Activated T-cell treated with anti-CD3 and anti-CD28 coated beads for 24 hours (primary cell): ENCODE measurements at regions not wholly inside any gene's neighbourhood (a gene's known extent, or its start where the extent isn't known, plus 50 kb on each side); places are given as distances from the start of the nearest gene placed in this dataset.
"Not testable (repeated sequence)": the region's sequence is repeated elsewhere in the genome, so short reads cannot be mapped to it uniquely, and the experiment has no call there.

Experiments used
- DNase-seq: peaks from one replicate; pipeline ENCODE4 v3.0.0-alpha.2; 2020; ENCODE audit warnings: low read depth

- DNase-seq: not testable (repeated sequence)
These were observed 185.9 kb upstream of the IRF2BP2 start for GRCh38 chr1:234795711-234796437.

DNA sequence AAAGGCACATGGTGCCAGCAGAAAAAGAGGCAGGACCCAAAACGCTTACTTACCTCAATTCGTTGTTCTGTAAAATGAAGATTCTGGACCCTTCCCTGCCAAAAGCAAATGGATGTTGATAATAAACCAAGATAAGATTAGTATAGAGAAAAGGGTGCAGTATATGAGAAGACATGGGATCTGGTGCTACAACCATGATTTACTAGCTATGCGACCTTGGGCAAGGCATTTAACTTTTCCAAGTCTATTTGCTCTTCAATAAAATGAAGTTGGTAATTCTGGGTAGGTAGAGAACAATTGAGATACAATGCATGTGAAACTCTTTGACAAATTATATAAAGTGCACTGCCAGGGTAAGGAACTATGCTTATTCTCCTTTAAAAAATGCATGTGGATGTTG, 185.0 kb upstream of the IRF2BP2 start:
- DNase-seq: not testable (repeated sequence)

DNA sequence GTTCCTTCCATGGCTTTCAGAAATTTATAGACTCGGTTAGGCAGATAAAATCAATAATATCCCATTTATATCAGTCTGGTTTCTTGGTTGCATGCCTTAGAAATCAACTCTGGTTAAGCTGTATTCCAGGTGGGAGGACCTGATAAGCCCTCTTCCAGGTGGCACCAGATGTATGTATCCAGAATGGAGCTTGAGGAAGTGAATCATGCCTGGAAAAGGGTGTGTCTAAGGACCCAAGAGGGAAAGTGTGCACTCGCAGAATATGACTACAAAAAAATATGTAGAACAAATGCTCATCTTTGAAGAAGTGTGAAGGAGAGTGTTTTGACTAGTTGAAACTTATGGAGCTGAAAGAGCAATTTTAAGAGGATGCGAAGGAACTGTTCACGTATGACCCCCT, 184.5 kb upstream of the IRF2BP2 start:
- not testable (repeated sequence) for DNase-seq

- not testable (repeated sequence) for DNase-seq
These were observed 183.9 kb upstream of the IRF2BP2 start for GRCh38 chr1:234793924-234794323.

- not testable (repeated sequence) for DNase-seq
These were observed 182.4 kb upstream of the IRF2BP2 start for GRCh38 chr1:234792221-234792864.

DNA sequence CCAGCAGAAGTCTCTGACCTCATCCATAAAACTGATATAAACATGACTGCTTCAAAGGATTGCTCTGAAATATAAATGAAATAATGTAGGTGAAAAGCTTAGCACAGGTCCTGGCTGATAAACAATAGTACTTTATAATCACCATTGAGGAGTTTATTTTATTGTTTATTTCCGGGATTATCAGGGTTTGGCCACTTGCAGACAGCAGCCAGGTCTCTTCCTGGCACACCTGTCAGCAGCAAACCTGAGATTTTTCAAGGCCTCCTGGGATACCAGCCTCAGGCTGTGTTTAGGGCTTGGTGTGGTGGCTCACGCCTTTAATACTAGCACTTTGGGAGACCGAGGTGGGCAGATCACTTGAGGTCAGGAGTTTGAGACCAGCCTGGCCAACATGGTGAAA, 181.6 kb upstream of the IRF2BP2 start:
- DNase-seq: not testable (repeated sequence)

DNA sequence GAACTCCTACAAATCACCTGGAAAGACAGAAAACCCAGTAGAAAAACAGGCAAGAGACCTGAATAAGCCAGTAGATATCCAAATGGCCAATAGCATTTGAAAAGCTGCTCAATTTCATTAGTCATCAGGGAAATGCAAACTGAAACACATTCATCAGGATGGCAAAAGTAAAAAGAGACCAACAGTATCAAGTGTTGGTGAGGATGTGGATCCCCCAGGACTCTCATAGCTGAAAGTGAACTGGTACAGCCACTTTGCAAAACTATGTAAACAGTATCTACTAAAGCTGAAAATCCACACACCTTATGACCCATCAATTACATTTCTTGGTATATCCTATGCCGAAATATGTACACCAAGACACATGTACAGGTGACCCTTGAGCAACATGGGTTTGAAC, 180.4 kb upstream of the IRF2BP2 start:
- not testable (repeated sequence) for DNase-seq

- not testable (repeated sequence) for DNase-seq
These were observed 177.1 kb upstream of the IRF2BP2 start for GRCh38 chr1:234787011-234787584.

DNA sequence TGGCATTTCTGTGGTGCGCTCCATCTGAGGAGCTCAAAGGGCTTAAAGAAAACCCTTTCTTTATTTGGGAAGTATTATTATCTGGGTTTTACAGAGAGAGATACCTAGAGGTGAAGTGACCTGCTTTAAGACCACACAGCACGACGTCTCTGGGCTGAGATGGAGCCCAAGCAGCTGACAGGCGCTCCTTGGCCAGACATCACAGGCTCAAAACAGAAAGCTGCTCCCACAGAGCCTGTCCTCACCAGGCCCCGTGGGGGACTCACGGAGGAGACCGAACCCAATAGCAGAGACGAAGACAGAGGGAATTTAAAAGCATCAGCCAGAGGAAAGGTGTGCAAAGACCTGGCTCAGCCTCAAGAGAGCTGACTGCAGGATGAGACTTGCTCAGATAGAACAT, 175.9 kb upstream of the IRF2BP2 start:
- not testable (repeated sequence) for DNase-seq

- DNase-seq: not testable (repeated sequence)
These were observed 175.5 kb upstream of the IRF2BP2 start for GRCh38 chr1:234785471-234785919.

- DNase-seq: not testable (repeated sequence)
These were observed 174.1 kb upstream of the IRF2BP2 start for GRCh38 chr1:234784108-234784507.

DNA sequence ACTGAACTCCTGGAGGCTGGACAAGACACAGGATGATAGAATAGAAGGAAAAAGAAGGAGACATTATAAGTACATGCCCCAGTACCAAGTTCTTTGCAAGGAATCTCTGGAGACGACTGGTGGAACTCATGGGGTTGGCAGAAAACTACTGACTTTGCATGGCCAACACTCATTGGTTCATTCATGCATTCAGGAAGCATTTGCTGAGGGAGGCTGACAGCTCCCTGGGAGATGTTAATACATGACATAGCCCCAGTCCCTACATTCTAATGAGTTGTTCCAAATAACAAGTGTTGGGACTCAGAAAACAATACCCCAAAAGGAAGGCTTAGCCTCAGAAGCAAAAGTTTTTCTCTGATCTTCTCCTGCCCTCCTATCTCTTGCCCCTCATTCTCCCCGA, 172.8 kb upstream of the IRF2BP2 start:
- DNase-seq: no peak

GRCh38 chr1:234782105-234782751, 172.2 kb upstream of the IRF2BP2 start:
- no peak for DNase-seq

- DNase-seq: no peak
These were observed 171.5 kb upstream of the IRF2BP2 start for GRCh38 chr1:234781241-234782065.

GRCh38 chr1:234780531-234781162, 170.7 kb upstream of the IRF2BP2 start:
- no peak for DNase-seq

- DNase-seq: no peak
These were observed 170.1 kb upstream of the IRF2BP2 start for GRCh38 chr1:234780112-234780511.

DNA sequence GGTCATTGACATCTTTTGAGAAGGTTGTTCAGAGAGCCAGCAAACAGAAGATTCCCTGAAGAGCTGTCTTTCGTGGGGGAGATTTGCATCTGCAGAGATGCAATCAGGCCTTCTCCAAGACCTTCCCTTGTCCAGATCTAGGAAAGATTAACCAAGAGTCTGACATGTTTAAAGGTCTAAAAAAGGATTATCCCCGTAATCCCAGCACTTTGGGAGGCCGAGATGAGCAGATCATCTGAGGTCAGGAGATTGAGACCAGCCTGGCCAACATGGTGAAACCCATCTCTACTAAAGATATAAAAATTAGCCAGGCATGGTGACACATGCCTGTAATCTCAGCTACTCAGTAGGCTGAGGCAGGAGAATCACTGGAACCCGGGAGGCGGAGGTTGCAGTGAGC, 169.6 kb upstream of the IRF2BP2 start:
- not testable (repeated sequence) for DNase-seq

- no peak for DNase-seq
These were observed 169.2 kb upstream of the IRF2BP2 start for GRCh38 chr1:234779160-234779538.

DNA sequence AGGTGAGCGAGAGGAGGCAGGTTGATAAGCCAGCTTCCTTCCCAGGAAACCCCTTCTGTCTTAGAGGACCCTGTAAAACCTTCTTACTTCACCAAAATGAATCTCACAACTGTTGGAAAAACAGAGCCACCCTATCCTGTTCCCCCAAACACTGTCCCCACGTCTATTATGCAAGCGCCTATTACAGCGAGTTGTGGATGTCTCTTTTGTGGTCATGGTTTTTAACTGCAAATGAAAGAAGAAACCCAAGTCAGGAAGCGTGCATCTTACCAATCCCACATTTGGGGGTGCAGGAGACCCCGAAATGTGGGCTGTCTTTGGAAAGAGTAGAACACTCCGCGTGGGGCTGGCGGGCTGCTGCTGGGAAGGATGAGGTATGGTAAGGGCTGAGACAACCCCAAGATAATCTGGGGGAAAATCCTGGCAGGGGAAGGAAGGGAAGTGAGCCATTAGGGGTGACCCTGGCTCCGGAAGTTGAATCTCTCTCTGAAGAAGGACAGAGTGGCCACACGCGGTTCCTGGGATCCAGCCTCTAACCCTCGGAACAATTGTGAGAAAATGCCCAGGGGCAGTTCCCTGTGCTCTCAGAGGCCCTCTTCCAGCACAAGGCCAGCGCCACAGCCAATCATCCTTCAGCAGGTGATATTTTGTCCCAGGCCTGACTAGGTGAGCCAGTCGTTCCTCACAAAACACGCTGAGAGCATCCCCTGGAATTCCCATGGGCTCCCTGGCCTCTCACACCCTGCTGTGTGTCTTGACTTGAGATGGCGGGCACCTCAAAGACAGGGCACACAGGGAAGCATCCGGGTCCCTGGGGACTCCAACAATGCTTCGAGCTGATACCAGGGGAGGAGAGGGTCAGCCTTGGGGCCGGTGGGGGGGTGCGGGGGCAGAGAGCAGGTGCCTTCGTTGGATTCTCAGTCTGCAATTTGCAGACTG, 168.5 kb upstream of the IRF2BP2 start:
- no peak for DNase-seq

- no peak for DNase-seq
These were observed 167.9 kb upstream of the IRF2BP2 start for GRCh38 chr1:234777856-234778220.
